ENCODE measurements at regions not wholly inside any gene's neighbourhood (a gene's known extent, or its start where the extent isn't known, plus 50 kb on each side); places are given as distances from the start of the nearest gene placed in this dataset.

DNA sequence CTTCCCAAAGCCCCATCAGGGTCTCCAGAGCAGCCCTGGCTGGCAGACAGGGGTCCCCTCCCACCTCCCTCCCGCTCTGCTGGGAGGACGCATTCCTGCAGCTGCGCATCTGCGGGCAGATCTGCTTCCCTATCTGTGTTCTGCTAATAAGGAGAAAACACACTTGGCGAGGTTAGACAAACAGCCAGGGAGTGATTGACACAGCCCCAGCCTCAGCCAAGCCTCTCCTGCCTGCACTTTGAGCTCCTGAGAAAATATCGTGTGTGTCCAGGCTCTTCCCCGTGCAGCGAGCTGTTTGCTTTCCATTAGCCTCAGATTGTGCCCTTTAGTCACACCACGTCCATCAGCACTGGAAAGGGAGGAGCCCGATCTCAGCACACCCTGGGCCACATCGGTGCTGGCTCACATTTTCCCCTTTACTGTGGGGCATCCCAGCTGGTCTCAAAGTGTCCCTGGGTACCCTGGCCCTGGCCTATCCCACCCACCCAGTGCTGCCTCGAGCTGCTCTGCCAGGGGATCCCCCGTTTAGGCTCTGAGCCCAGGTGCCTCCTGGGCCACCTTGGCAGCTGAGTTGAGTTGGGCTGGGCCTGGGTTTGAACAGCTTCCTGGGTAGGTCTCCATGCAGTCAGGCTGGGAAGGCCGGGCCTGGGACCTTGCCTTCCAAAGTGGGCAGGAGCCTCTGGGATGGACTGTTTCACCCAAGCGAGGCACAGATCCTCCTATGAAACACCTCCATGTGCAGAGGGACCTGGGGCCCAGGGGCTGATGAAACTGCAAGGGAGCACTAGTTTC, 61.1 kb downstream of the BARX1 start:
- no peaks in the 10 kb centered on the region for H3K27me3 ChIP-seq
- DNase-seq (no peak), ATAC-seq (no peak)
- intact Hi-C loops (cut with DNase I) = no loop called here
- H3K36me3 ChIP-seq = no peaks in the 10 kb centered on the region
- H3K9me3 ChIP-seq = no peaks in the 10 kb centered on the region
- H3K27ac ChIP-seq = no peak overlapping the region
- no peak overlapping the region for H3K4me3 ChIP-seq
- TF ChIP-seq, protein P1, sequence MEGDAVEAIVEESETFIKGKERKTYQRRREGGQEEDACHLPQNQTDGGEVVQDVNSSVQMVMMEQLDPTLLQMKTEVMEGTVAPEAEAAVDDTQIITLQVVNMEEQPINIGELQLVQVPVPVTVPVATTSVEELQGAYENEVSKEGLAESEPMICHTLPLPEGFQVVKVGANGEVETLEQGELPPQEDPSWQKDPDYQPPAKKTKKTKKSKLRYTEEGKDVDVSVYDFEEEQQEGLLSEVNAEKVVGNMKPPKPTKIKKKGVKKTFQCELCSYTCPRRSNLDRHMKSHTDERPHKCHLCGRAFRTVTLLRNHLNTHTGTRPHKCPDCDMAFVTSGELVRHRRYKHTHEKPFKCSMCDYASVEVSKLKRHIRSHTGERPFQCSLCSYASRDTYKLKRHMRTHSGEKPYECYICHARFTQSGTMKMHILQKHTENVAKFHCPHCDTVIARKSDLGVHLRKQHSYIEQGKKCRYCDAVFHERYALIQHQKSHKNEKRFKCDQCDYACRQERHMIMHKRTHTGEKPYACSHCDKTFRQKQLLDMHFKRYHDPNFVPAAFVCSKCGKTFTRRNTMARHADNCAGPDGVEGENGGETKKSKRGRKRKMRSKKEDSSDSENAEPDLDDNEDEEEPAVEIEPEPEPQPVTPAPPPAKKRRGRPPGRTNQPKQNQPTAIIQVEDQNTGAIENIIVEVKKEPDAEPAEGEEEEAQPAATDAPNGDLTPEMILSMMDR (IDR thresholded peaks at IDR 0.05) = no peak
- no peaks in the 10 kb centered on the region for H3K4me1 ChIP-seq

DNA sequence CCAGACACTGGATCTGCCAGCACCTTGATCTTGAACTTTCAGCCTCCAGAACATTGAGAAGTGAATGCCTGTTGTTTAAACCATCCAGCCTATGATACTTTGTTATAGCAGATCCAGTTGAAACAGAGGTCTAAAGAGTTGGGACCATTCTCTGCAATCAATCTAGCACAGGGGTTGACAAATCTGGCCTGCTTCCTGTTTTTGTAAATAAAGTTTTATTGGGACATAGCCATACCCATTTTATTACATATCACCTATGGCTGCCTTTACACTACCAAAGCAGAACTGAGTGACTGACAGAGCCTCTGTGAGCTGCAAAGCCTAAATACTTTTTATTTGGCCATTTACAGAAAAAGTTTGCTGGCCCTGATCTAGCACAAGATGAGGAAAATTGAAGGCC, 62.0 kb downstream of the BARX1 start:
- ATAC-seq (no peak), DNase-seq (no peak)
- no peak overlapping the region for H3K27ac ChIP-seq
- no peaks in the 10 kb centered on the region for H3K9me3 ChIP-seq
- no peaks in the 10 kb centered on the region for H3K4me1 ChIP-seq
- H3K4me3 ChIP-seq = no peak overlapping the region
- H3K36me3 ChIP-seq = no peaks in the 10 kb centered on the region
- no peaks in the 10 kb centered on the region for H3K27me3 ChIP-seq
- TF ChIP-seq, protein P1 (IDR thresholded peaks at IDR 0.05) = no peak
- intact Hi-C loops (cut with DNase I) = no loop called here

DNA sequence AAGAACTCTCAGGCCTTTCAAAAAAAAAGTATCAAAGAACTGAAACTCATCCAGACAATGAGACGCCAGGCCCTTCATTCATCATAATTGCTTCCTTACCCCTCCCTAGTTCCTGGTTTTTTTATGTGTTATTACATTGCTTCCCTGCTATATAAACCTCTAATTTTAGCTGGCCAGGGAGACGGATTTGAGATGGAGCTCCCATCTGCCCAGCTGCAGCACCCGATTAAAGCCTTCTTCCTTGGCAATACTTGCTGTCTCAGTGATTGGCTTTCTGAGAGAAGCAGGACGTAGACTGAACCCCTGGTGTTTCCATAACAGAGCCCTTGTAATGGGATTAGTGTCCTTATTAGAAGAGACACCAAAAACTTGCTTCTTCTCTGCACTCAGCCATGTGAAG, 62.4 kb downstream of the BARX1 start:
- no peaks in the 10 kb centered on the region for H3K9me3 ChIP-seq
- H3K36me3 ChIP-seq = no peaks in the 10 kb centered on the region
- TF ChIP-seq, protein P1 (IDR thresholded peaks at IDR 0.05) = no peak
- H3K4me1 ChIP-seq = no peaks in the 10 kb centered on the region
- ATAC-seq = no peak
- no peak overlapping the region for H3K27ac ChIP-seq
- no peak overlapping the region for H3K4me3 ChIP-seq
- DNase-seq = no peak
- no peaks in the 10 kb centered on the region for H3K27me3 ChIP-seq
- intact Hi-C loops (cut with DNase I) = no loop called here

DNA sequence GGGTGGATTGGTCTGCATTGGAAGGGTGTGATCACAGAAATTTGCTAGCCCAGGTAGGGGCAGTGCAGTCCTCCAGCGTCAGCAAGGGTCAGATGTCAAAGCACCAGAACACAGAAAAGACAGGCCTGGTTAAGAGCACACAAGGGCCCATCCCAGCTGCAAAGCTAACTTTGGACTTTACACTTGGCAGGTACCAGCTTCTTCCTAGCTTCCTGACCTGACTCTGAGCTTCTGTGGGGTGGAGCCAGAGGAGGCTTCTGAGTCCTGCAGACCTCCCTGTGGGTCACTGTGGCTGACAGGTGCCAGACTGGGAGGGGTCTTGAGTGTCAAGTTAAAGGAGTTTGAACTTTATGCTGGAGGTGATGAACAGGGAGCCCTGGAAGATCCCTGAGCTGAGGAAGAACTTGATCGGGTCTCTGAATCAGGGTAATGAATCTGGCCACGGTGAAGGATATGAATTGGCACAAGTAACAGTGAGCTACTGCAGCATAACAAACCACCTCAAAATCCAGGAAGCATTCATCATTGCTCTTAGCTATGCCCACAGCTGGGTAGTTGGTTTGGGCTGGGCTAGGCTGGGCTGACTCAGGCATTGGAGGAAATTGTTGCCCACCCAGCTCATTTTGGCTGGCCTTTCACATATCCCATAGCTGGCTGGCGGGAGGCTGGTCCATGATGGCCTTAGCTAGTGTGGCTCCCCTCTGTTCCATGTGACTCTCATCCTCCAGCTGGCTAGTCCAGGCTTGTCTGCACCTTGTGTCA, 63.4 kb downstream of the BARX1 start:
- no peaks in the 10 kb centered on the region for H3K36me3 ChIP-seq
- intact Hi-C loops (cut with DNase I) = no loop called here
- no peak for DNase-seq

DNA sequence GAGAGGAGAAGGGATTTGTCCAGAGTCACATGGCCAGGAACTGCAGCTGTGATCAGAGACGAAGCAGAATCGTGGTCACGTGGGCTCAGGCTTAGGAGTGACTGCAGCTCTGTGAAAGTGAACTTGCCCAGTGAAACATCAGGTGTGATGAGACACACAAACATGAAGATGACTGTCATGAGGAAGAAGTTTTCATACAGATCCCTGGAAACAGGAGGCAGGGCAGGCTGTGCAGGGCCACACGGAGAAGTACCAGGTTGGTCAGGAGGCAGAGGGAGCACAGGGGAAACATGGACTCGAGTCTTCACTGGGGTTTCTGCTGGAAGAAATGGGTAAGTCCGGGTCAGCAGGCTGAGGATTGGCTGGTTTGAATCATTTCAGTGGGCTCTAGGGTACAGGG, 64.1 kb downstream of the BARX1 start:
- intact Hi-C loops (cut with DNase I) = no loop called here
- ATAC-seq = no peak
- Histone ChIP-seq H3K9me3 (no peaks in the 10 kb centered on the region), H3K36me3 (no peaks in the 10 kb centered on the region), H3K4me3 (no peak overlapping the region), H3K27me3 (no peaks in the 10 kb centered on the region), H3K27ac (no peak overlapping the region), H3K4me1 (no peaks in the 10 kb centered on the region)
- no peak for DNase-seq
- TF ChIP-seq, protein P1 (IDR thresholded peaks at IDR 0.05) = no peak

More for the DNA sequence above, 63.4 kb downstream of the BARX1 start:
- no peak overlapping the region for H3K4me3 ChIP-seq
- TF ChIP-seq, protein P1 (IDR thresholded peaks at IDR 0.05) = no peak
- H3K27ac ChIP-seq = no peak overlapping the region
- H3K9me3 ChIP-seq = no peaks in the 10 kb centered on the region
- ATAC-seq = no peak
- H3K27me3 ChIP-seq = no peaks in the 10 kb centered on the region
- no peaks in the 10 kb centered on the region for H3K4me1 ChIP-seq
